Urinary bladder (tissue), 3 donors: ENCODE measurements at regions not wholly inside any gene's neighbourhood (a gene's known extent, or its start where the extent isn't known, plus 50 kb on each side); places are given as distances from the start of the nearest gene placed in this dataset.

Source experiments
- DNase-seq: peaks from one replicate; pipeline ENCODE4 v3.0.0-alpha.2; 2015; ENCODE audit errors: extremely low spot score
- H3K27ac ChIP-seq: one replicate; pipeline ENCODE4 v1.5.1; 2013; ENCODE audit warnings: low read depth, mild to moderate bottlenecking, moderate library complexity
- H3K36me3 ChIP-seq: one replicate; pipeline ENCODE4 v1.6.1; 2013; ENCODE audit warnings: mild to moderate bottlenecking, moderate library complexity; ENCODE audit not compliant: insufficient read depth
- H3K4me1 ChIP-seq: one replicate; pipeline ENCODE4 v1.6.1; 2013; ENCODE audit warnings: mild to moderate bottlenecking, moderate library complexity; ENCODE audit not compliant: insufficient read depth
- H3K4me3 ChIP-seq: one replicate; pipeline ENCODE4 v1.5.1; 2013; ENCODE audit warnings: low read depth, low read length
- WGBS: extraction: QIAGEN DNeasy Blood & Tissue Kit; methylation state at CpG from one replicate; pipeline ENCODE4 v1.1.7; 2013; 5-methylcytosine and 5-hydroxymethylcytosine counted together
- donor health status: healthy with polysubstance abuse.
- donor health status: healthy.

- no peaks in the 10 kb centered on the region for H3K36me3 ChIP-seq
- H3K27ac ChIP-seq = no peak overlapping the region
- no peaks in the 10 kb centered on the region for H3K4me1 ChIP-seq
- no peak overlapping the region for H3K4me3 ChIP-seq
- 87% methylated on average over 7 of the region's 7 CpGs for WGBS
- no peak for DNase-seq
Measured at GRCh38 chr16:86962259-86962658, 354.9 kb downstream of the C16orf95 start.

GRCh38 chr16:86962913-86963312 is 354.3 kb downstream of the C16orf95 start:
- no peak for DNase-seq
- Histone ChIP-seq H3K4me1 (no peaks in the 10 kb centered on the region), H3K4me3 (no peak overlapping the region), H3K27ac (no peak overlapping the region), H3K36me3 (no peaks in the 10 kb centered on the region)
- WGBS = 88% methylated on average over 11 of the region's 11 CpGs

- no peak for DNase-seq
- no peak overlapping the region for H3K27ac ChIP-seq
- 78% methylated on average over 25 of the region's 25 CpGs for WGBS
- no peaks in the 10 kb centered on the region for H3K4me1 ChIP-seq
- H3K4me3 ChIP-seq = no peak overlapping the region
- no peaks in the 10 kb centered on the region for H3K36me3 ChIP-seq
Measured at GRCh38 chr16:86963600-86964575, 353.3 kb downstream of the C16orf95 start.

GRCh38 chr16:86964796-86965241 is 352.4 kb downstream of the C16orf95 start:
- WGBS = 58% methylated on average over 14 of the region's 14 CpGs
- DNase-seq = no peak
- no peak overlapping the region for H3K4me3 ChIP-seq
- no peak overlapping the region for H3K27ac ChIP-seq
- no peaks in the 10 kb centered on the region for H3K4me1 ChIP-seq
- H3K36me3 ChIP-seq = no peaks in the 10 kb centered on the region

GRCh38 chr16:86965331-86965730 is 351.9 kb downstream of the C16orf95 start:
- no peak for DNase-seq
- WGBS = 92% methylated on average over 12 of the region's 12 CpGs
- no peak overlapping the region for H3K27ac ChIP-seq
- no peaks in the 10 kb centered on the region for H3K4me1 ChIP-seq
- no peaks in the 10 kb centered on the region for H3K36me3 ChIP-seq
- H3K4me3 ChIP-seq = no peak overlapping the region

GRCh38 chr16:86965840-86966550 is 351.2 kb downstream of the C16orf95 start:
- H3K36me3 ChIP-seq = no peaks in the 10 kb centered on the region
- DNase-seq = no peak
- 86% methylated on average over 13 of the region's 13 CpGs for WGBS
- H3K4me3 ChIP-seq = no peak overlapping the region
- H3K27ac ChIP-seq = no peak overlapping the region
- no peaks in the 10 kb centered on the region for H3K4me1 ChIP-seq

- DNase-seq = no peak
- no peak overlapping the region for H3K27ac ChIP-seq
- H3K36me3 ChIP-seq = no peaks in the 10 kb centered on the region
- 87% methylated on average over 11 of the region's 11 CpGs for WGBS
- no peak overlapping the region for H3K4me3 ChIP-seq
- H3K4me1 ChIP-seq = no peaks in the 10 kb centered on the region
Measured at GRCh38 chr16:86966777-86967176, 350.4 kb downstream of the C16orf95 start.

- Histone ChIP-seq H3K27ac (no peak overlapping the region), H3K36me3 (no peaks in the 10 kb centered on the region), H3K4me3 (no peak overlapping the region), H3K4me1 (no peaks in the 10 kb centered on the region)
- no peak for DNase-seq
- 68% methylated on average over 16 of the region's 16 CpGs for WGBS
Measured at GRCh38 chr16:86968866-86969265, 348.3 kb downstream of the C16orf95 start.

- no peak overlapping the region for H3K27ac ChIP-seq
- 95% methylated on average over 3 of the region's 3 CpGs for WGBS
- H3K4me3 ChIP-seq = no peak overlapping the region
- no peaks in the 10 kb centered on the region for H3K4me1 ChIP-seq
- H3K36me3 ChIP-seq = no peaks in the 10 kb centered on the region
- DNase-seq = no peak
Measured at GRCh38 chr16:86969716-86970115, 347.5 kb downstream of the C16orf95 start.

- no peak overlapping the region for H3K4me3 ChIP-seq
- no peak for DNase-seq
- 89% methylated on average over 6 of the region's 6 CpGs for WGBS
- no peaks in the 10 kb centered on the region for H3K36me3 ChIP-seq
- H3K4me1 ChIP-seq = no peaks in the 10 kb centered on the region
- no peak overlapping the region for H3K27ac ChIP-seq
Measured at GRCh38 chr16:86970279-86970678, 346.9 kb downstream of the C16orf95 start.

GRCh38 chr16:86970726-86971125 is 346.5 kb downstream of the C16orf95 start:
- no peak for DNase-seq
- H3K27ac ChIP-seq = no peak overlapping the region
- no peaks in the 10 kb centered on the region for H3K4me1 ChIP-seq
- no peaks in the 10 kb centered on the region for H3K36me3 ChIP-seq
- WGBS = 81% methylated on average over 4 of the region's 4 CpGs
- H3K4me3 ChIP-seq = no peak overlapping the region

- DNase-seq = no peak
Measured at GRCh38 chr16:86971251-86971650, 345.9 kb downstream of the C16orf95 start.

GRCh38 chr16:86974120-86974519 is 343.1 kb downstream of the C16orf95 start:
- no peaks in the 10 kb centered on the region for H3K36me3 ChIP-seq
- H3K27ac ChIP-seq = no peak overlapping the region
- 90% methylated on average over 2 of the region's 2 CpGs for WGBS
- no peak for DNase-seq
- H3K4me3 ChIP-seq = no peak overlapping the region
- no peaks in the 10 kb centered on the region for H3K4me1 ChIP-seq

More at GRCh38 chr16:86971251-86971650, 345.9 kb downstream of the C16orf95 start:
- WGBS = 69% methylated on average over 8 of the region's 8 CpGs
- Histone ChIP-seq H3K27ac (no peak overlapping the region), H3K4me3 (no peak overlapping the region), H3K4me1 (no peaks in the 10 kb centered on the region), H3K36me3 (no peaks in the 10 kb centered on the region)

- H3K27ac ChIP-seq = no peak overlapping the region
- 12% methylated on average over 2 of the region's 2 CpGs for WGBS
Measured at GRCh38 chr16:86975445-86975844, 341.7 kb downstream of the C16orf95 start.

More at GRCh38 chr16:86975445-86975844, 341.7 kb downstream of the C16orf95 start:
- Histone ChIP-seq H3K36me3 (no peaks in the 10 kb centered on the region), H3K4me3 (no peak overlapping the region), H3K4me1 (no peaks in the 10 kb centered on the region)
- no peak for DNase-seq
